H9 (cell line): ENCODE measurements at regions not wholly inside any gene's neighbourhood (a gene's known extent, or its start where the extent isn't known, plus 50 kb on each side); places are given as distances from the start of the nearest gene placed in this dataset.
"Not testable (repeated sequence)": the region's sequence is repeated elsewhere in the genome, so short reads cannot be mapped to it uniquely, and the experiment has no call there.

Experiments used
- DNase-seq: peaks from one replicate; pipeline ENCODE4 v3.0.0-alpha.2; 2017
- H2AFZ ChIP-seq: one replicate; pipeline ENCODE4 v1.6.1; 2013; ENCODE audit warnings: mild to moderate bottlenecking, low read length, control low read depth, moderate library complexity
- H2AK5ac ChIP-seq: 2 replicates; pipeline ENCODE4 v1.6.1; 2013; ENCODE audit warnings: low read length, control low read depth, mixed read lengths; ENCODE audit not compliant: insufficient read length
- H2BK120ac ChIP-seq: one replicate; pipeline ENCODE4 v1.6.1; 2013; ENCODE audit warnings: low read depth, mild to moderate bottlenecking, low read length, control low read depth, inconsistent platforms; ENCODE audit not compliant: poor library complexity, severe bottlenecking
- H2BK12ac ChIP-seq: 2 replicates; pipeline ENCODE4 v1.6.1; 2013; ENCODE audit warnings: low read length, control low read depth, mixed read lengths, low read depth; ENCODE audit not compliant: insufficient read length
- H2BK15ac ChIP-seq: 2 replicates; pipeline ENCODE4 v1.6.1; 2013; ENCODE audit warnings: low read depth, low read length, control low read depth
- H2BK20ac ChIP-seq: one replicate; pipeline ENCODE4 v1.6.1; 2013; ENCODE audit warnings: low read depth, mild to moderate bottlenecking, low read length, control low read depth, inconsistent platforms; ENCODE audit not compliant: poor library complexity, severe bottlenecking
- H2BK5ac ChIP-seq: 2 replicates; pipeline ENCODE4 v1.6.1; 2013; ENCODE audit warnings: low read length, control low read depth, mixed read lengths; ENCODE audit not compliant: insufficient read length
- H3K14ac ChIP-seq: 2 replicates; pipeline ENCODE4 v1.6.1; 2013; ENCODE audit warnings: low read length, control low read depth; ENCODE audit not compliant: insufficient read depth
- H3K18ac ChIP-seq: 2 replicates; pipeline ENCODE4 v1.6.1; 2013; ENCODE audit warnings: low read depth, mild to moderate bottlenecking, mixed read lengths, low read length, control low read depth; ENCODE audit not compliant: insufficient read length
- H3K23ac ChIP-seq: 2 replicates; pipeline ENCODE4 v1.6.1; 2013; ENCODE audit warnings: low read length, control low read depth, mixed read lengths, low read depth; ENCODE audit not compliant: insufficient read length
- H3K23me2 ChIP-seq: 2 replicates; pipeline ENCODE4 v1.6.1; 2013; ENCODE audit warnings: low read depth, mild to moderate bottlenecking, mixed read lengths, low read length, control low read depth; ENCODE audit not compliant: insufficient read length, poor library complexity, severe bottlenecking
- H3K27ac ChIP-seq: 2 replicates; pipeline ENCODE4 v1.5.1; 2013; ENCODE audit warnings: low read length, control low read depth, mixed read lengths, low read depth; ENCODE audit not compliant: insufficient read length
- H3K27me3 ChIP-seq: 2 replicates; pipeline ENCODE4 v1.6.1; 2013; ENCODE audit warnings: low read length, control low read depth, inconsistent platforms; ENCODE audit not compliant: insufficient read depth
- H3K4ac ChIP-seq: 2 replicates; pipeline ENCODE4 v1.6.1; 2013; ENCODE audit warnings: low read depth, mild to moderate bottlenecking, control low read depth, inconsistent platforms, low read length, moderate library complexity
- H3K4me1 ChIP-seq: 2 replicates; pipeline ENCODE4 v1.6.1; 2013; ENCODE audit warnings: low read length, control low read depth, inconsistent platforms; ENCODE audit not compliant: insufficient read depth
- H3K4me2 ChIP-seq: 2 replicates; pipeline ENCODE4 v1.6.1; 2013; ENCODE audit warnings: low read length, control low read depth, mixed read lengths; ENCODE audit not compliant: insufficient read length, insufficient read depth
- H3K56ac ChIP-seq: 2 replicates; pipeline ENCODE4 v1.6.1; 2013; ENCODE audit warnings: low read depth, mild to moderate bottlenecking, mixed read lengths, low read length, control low read depth; ENCODE audit not compliant: insufficient read length
- H3K79me1 ChIP-seq: 2 replicates; pipeline ENCODE4 v1.6.1; 2013; ENCODE audit warnings: low read depth, mild to moderate bottlenecking, moderate library complexity, low read length, control low read depth, inconsistent platforms; ENCODE audit not compliant: insufficient read depth, poor library complexity, severe bottlenecking
- H3K79me2 ChIP-seq: 2 replicates; pipeline ENCODE4 v1.6.1; 2013; ENCODE audit warnings: low read length, control low read depth, inconsistent platforms; ENCODE audit not compliant: insufficient read depth
- H3K9ac ChIP-seq: 2 replicates; pipeline ENCODE4 v1.6.1; 2013; ENCODE audit warnings: low read length, control low read depth, mixed read lengths; ENCODE audit not compliant: insufficient read length; ENCODE audit errors: extremely low read depth
- H3K9me3 ChIP-seq: one replicate; pipeline ENCODE4 v1.6.1; 2013; ENCODE audit warnings: low read depth, low read length, inconsistent platforms; ENCODE audit not compliant: control insufficient read depth
- H3T11ph ChIP-seq: one replicate; pipeline ENCODE4 v1.6.1; 2013; ENCODE audit warnings: mild to moderate bottlenecking, low read length, control low read depth, inconsistent platforms
- H4K20me1 ChIP-seq: one replicate; pipeline ENCODE4 v1.6.1; 2013; ENCODE audit not compliant: control insufficient read depth, insufficient read length, insufficient read depth
- H4K5ac ChIP-seq: 2 replicates; pipeline ENCODE4 v1.6.1; 2013; ENCODE audit warnings: low read depth, mild to moderate bottlenecking, mixed read lengths, low read length, control low read depth; ENCODE audit not compliant: insufficient read length
- H4K8ac ChIP-seq: replicated peaks from 2 replicates; pipeline ENCODE4 v1.6.1; 2013; ENCODE audit warnings: low read length, control low read depth, mixed read lengths, low read depth; ENCODE audit not compliant: insufficient read length
- H4K91ac ChIP-seq: 2 replicates; pipeline ENCODE4 v1.6.1; 2013; ENCODE audit warnings: low read depth, mild to moderate bottlenecking, moderate library complexity, mixed read lengths, low read length, control low read depth; ENCODE audit not compliant: insufficient read length
- H3K27ac Mint-ChIP-seq, 3 experiments: 2 replicates in 2 of 3; 3 replicates in 1 of 3; pipeline ENCODE4 v1.8.0; 2020 to 2021; ENCODE audit warnings: mixed read lengths in 3 of 3, mild to moderate bottlenecking in 1 of 3, moderate library complexity in 1 of 3
- H3K27me3 Mint-ChIP-seq: 2 replicates; pipeline ENCODE4 v1.8.0; 2021; ENCODE audit warnings: low read depth, mild to moderate bottlenecking, moderate library complexity, mixed read lengths
- H3K36me3 Mint-ChIP-seq, 3 experiments: 2 replicates in 2 of 3; 3 replicates in 1 of 3; pipeline ENCODE4 v1.8.0; 2020 to 2021; ENCODE audit warnings: low read depth in 3 of 3, mixed read lengths in 3 of 3; ENCODE audit not compliant: insufficient read depth in 1 of 3
- H3K4me1 Mint-ChIP-seq, 2 experiments: 2 replicates each; pipeline ENCODE4 v1.8.0; 2020; ENCODE audit warnings: mixed read lengths in 2 of 2
- H3K4me3 Mint-ChIP-seq, 2 experiments: 2 replicates in 1 of 2; 3 replicates in 1 of 2; pipeline ENCODE4 v1.8.0; 2020 to 2021; ENCODE audit warnings: mild to moderate bottlenecking in 2 of 2, mixed read lengths in 2 of 2, moderate library complexity in 1 of 2
- H3K9me3 Mint-ChIP-seq, 2 experiments: 2 replicates in 1 of 2; 3 replicates in 1 of 2; pipeline ENCODE4 v1.8.0; 2020; ENCODE audit warnings: mild to moderate bottlenecking in 2 of 2, mixed read lengths in 2 of 2, moderate library complexity in 1 of 2
- WGBS: extraction: QIAGEN DNeasy Blood & Tissue Kit; methylation state at CpG from one replicate; pipeline ENCODE4 v1.1.7; 2013; ENCODE audit warnings: missing lambda C conversion rate, low lambda C conversion rate, mixed read lengths; ENCODE audit not compliant: insufficient read length; ENCODE audit errors: extremely low coverage; 5-methylcytosine and 5-hydroxymethylcytosine counted together

DNA sequence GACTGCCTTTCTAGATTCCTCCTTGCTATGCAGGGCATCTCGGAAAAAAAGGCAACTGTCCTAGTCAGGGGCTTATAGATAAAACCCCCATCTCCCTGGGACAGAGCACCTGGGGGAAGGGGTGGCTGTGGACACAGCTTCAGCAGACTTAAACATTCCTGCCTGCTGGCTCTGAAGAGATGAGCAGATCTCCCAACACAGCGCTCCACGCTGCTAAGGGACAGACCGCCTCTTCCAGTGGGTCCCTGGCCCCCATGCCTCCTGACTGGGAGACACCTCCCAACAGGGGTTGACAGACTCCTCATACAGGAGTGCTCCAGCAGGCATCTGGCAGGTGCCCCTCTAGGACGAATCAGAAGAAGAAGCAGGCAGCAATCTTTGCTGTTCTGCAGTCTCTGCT, 87.9 kb upstream of the GOLGA6L6 start:
- H3K23me2 ChIP-seq, H4K20me1 ChIP-seq, H4K91ac ChIP-seq, H2BK5ac ChIP-seq, H3K4me3 Mint-ChIP-seq, H3K27me3 ChIP-seq, H3K9me3 ChIP-seq, H3K18ac ChIP-seq, H3K4ac ChIP-seq, H3K14ac ChIP-seq, H3T11ph ChIP-seq, H3K4me2 ChIP-seq, H2BK15ac ChIP-seq, DNase-seq, H3K4me1 ChIP-seq, H3K36me3 Mint-ChIP-seq, H2BK20ac ChIP-seq, H4K5ac ChIP-seq, H3K9ac ChIP-seq, H2AK5ac ChIP-seq, H2AFZ ChIP-seq, H3K23ac ChIP-seq, H3K27me3 Mint-ChIP-seq, H2BK12ac ChIP-seq, H3K56ac ChIP-seq, H3K4me1 Mint-ChIP-seq, H3K27ac ChIP-seq, H2BK120ac ChIP-seq, H4K8ac ChIP-seq, H3K79me1 ChIP-seq, H3K79me2 ChIP-seq, H3K27ac Mint-ChIP-seq: not testable (repeated sequence)
- H3K9me3 Mint-ChIP-seq, result peaks cover 14 to 17% of the 10 kb centered on the region in 2 experiments
- WGBS, result no CpG with 5 or more reads among the region's 5 CpGs

DNA sequence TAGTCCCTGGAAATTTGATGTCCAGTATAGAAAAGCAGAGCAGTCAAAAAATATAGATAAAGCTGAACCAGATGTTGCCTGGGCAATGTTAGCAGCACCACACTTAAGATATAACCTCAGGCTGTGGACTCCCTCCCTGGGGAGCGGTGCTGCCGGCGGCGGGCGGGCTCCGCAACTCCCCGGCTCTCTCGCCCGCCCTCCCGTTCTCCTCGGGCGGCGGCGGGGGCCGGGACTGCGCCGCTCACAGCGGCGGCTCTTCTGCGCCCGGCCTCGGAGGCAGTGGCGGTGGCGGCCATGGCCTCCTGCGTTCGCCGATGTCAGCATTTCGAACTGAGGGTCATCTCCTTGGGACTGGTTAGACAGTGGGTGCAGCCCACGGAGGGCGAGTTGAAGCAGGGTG, 86.9 kb upstream of the GOLGA6L6 start:
- not testable (repeated sequence) for H3K79me1 ChIP-seq, H3K9me3 ChIP-seq, H3K27ac ChIP-seq, H3K23ac ChIP-seq, H3K79me2 ChIP-seq, H4K8ac ChIP-seq, H3T11ph ChIP-seq, H3K56ac ChIP-seq, H2BK5ac ChIP-seq, H2BK12ac ChIP-seq, H3K4ac ChIP-seq, H2BK20ac ChIP-seq, H3K9ac ChIP-seq, H3K4me1 ChIP-seq, H2AK5ac ChIP-seq, H3K14ac ChIP-seq, H3K27ac Mint-ChIP-seq, H3K4me1 Mint-ChIP-seq, H3K4me3 Mint-ChIP-seq, H2AFZ ChIP-seq, H3K18ac ChIP-seq, H2BK15ac ChIP-seq, DNase-seq, H3K36me3 Mint-ChIP-seq, H2BK120ac ChIP-seq, H4K91ac ChIP-seq, H4K20me1 ChIP-seq, H4K5ac ChIP-seq, H3K23me2 ChIP-seq, H3K27me3 ChIP-seq, H3K4me2 ChIP-seq, H3K27me3 Mint-ChIP-seq
- peaks cover 15 to 19% of the 10 kb centered on the region in 2 experiments for H3K9me3 Mint-ChIP-seq
- no CpG with 5 or more reads among the region's 30 CpGs for WGBS
